CD8-positive, alpha-beta memory T cell (primary cell): ENCODE measurements at regions not wholly inside any gene's neighbourhood (a gene's known extent, or its start where the extent isn't known, plus 50 kb on each side); places are given as distances from the start of the nearest gene placed in this dataset.
A peak's percentile ranks its signal among the peaks of the same experiment; 100 is the strongest.

ENCODE experiments used
- CTCF ChIA-PET: fragments of 350-600 bp; sonication (Branson Sonifier 250); formaldehyde crosslinking; loops from one replicate; lab custom pipeline; 2021; ENCODE audit warnings: antibody characterized with exemption; lab: Charles Lee
- POLR2A ChIA-PET: fragments of 350-600 bp; sonication (Branson Sonifier 250); formaldehyde crosslinking; loops from one replicate; lab custom pipeline; 2021; ENCODE audit warnings: antibody characterized with exemption; lab: Charles Lee
- DNase-seq, 5 donors: peaks; one replicate each; pipeline versions ENCODE4 v3.0.0 to v3.0.0-alpha.2; 2020 to 2022; ENCODE audit warnings: mixed read lengths in 1 of 5
- H3K27ac ChIP-seq: one replicate; pipeline ENCODE4 v1.7.0; 2013; ENCODE audit warnings: low read depth, mild to moderate bottlenecking, low read length, moderate library complexity
- H3K27me3 ChIP-seq: 2 replicates; pipeline ENCODE4 v1.7.0; 2013; ENCODE audit warnings: low read length, mild to moderate bottlenecking; ENCODE audit not compliant: insufficient read depth, poor library complexity, severe bottlenecking
- H3K36me3 ChIP-seq: 2 replicates; pipeline ENCODE4 v1.7.0; 2013; ENCODE audit warnings: mild to moderate bottlenecking, low read length, moderate library complexity; ENCODE audit not compliant: insufficient read depth
- H3K4me1 ChIP-seq: 2 replicates; pipeline ENCODE4 v1.7.0; 2013; ENCODE audit warnings: mild to moderate bottlenecking, low read length, moderate library complexity; ENCODE audit not compliant: insufficient read depth
- H3K4me3 ChIP-seq: 2 replicates; pipeline ENCODE4 v1.7.0; 2013; ENCODE audit warnings: mild to moderate bottlenecking, low read length
- H3K9me3 ChIP-seq: 2 replicates; pipeline ENCODE4 v1.7.0; 2013; ENCODE audit warnings: mild to moderate bottlenecking, low read length
- H3K27ac Mint-ChIP-seq, 8 donors: one replicate each; pipeline ENCODE4 v1.8.0; 2020 to 2021; ENCODE audit warnings: mixed read lengths in 8 of 8, mild to moderate bottlenecking in 6 of 8, inconsistent platforms in 3 of 8, moderate library complexity in 3 of 8
- H3K27me3 Mint-ChIP-seq, 2 donors: one replicate each; pipeline ENCODE4 v1.8.0; 2020 to 2021; ENCODE audit warnings: mixed read lengths in 2 of 2, mild to moderate bottlenecking in 1 of 2, moderate library complexity in 1 of 2
- H3K36me3 Mint-ChIP-seq, 3 donors: one replicate each; pipeline ENCODE4 v1.8.0; 2020 to 2021; ENCODE audit warnings: mixed read lengths in 3 of 3, inconsistent platforms in 1 of 3, mild to moderate bottlenecking in 1 of 3
- H3K4me1 Mint-ChIP-seq, 3 donors: one replicate each; pipeline ENCODE4 v1.8.0; 2020 to 2021; ENCODE audit warnings: mixed read lengths in 3 of 3, inconsistent platforms in 1 of 3, mild to moderate bottlenecking in 1 of 3
- H3K4me3 Mint-ChIP-seq, 7 donors: one replicate each; pipeline ENCODE4 v1.8.0; 2020 to 2021; ENCODE audit warnings: mixed read lengths in 7 of 7, mild to moderate bottlenecking in 6 of 7, moderate library complexity in 4 of 7, inconsistent platforms in 2 of 7
- H3K9me3 Mint-ChIP-seq, 5 donors: one replicate each; pipeline ENCODE4 v1.8.0; 2020 to 2022; ENCODE audit warnings: mixed read lengths in 5 of 5, mild to moderate bottlenecking in 3 of 5, moderate library complexity in 2 of 5, inconsistent platforms in 1 of 5

- H3K9me3 ChIP-seq = no peaks in the 10 kb centered on the region
- H3K27ac ChIP-seq = no peak overlapping the region
- no peak overlapping the region for H3K4me3 ChIP-seq
- DNase-seq = no peak
- H3K4me1 ChIP-seq = no peaks in the 10 kb centered on the region
- Mint-ChIP-seq H3K27me3 (peaks cover 2 to 12% of the 10 kb centered on the region in 2 donors), H3K27ac (no peak overlapping the region), H3K9me3 (peaks cover 0 to 3% (median 0%) of the 10 kb centered on the region in 5 donors), H3K36me3 (no peaks in the 10 kb centered on the region), H3K4me3 (no peak overlapping the region), H3K4me1 (no peaks in the 10 kb centered on the region)
- H3K27me3 ChIP-seq = no peaks in the 10 kb centered on the region
- ChIA-PET CTCF (no interaction called here), POLR2A (no interaction called here)
- no peaks in the 10 kb centered on the region for H3K36me3 ChIP-seq
Observed at GRCh38 chr4:75370576-75370975, 143.6 kb downstream of the RCHY1 start.

- ChIA-PET CTCF (no interaction called here), POLR2A (no interaction called here)
- Histone ChIP-seq H3K27ac (no peak overlapping the region), H3K27me3 (no peaks in the 10 kb centered on the region), H3K9me3 (no peaks in the 10 kb centered on the region), H3K4me1 (no peaks in the 10 kb centered on the region), H3K36me3 (no peaks in the 10 kb centered on the region), H3K4me3 (no peak overlapping the region)
- DNase-seq = no peak
- H3K4me3 Mint-ChIP-seq = no peak overlapping the region
- H3K9me3 Mint-ChIP-seq = no peaks in the 10 kb centered on the region
- H3K27me3 Mint-ChIP-seq = peaks cover 0 to 3% of the 10 kb centered on the region in 2 donors
- H3K36me3 Mint-ChIP-seq = no peaks in the 10 kb centered on the region
- no peak overlapping the region for H3K27ac Mint-ChIP-seq
- H3K4me1 Mint-ChIP-seq = no peaks in the 10 kb centered on the region
Observed at GRCh38 chr4:75345423-75345822, 168.8 kb downstream of the RCHY1 start.

DNA sequence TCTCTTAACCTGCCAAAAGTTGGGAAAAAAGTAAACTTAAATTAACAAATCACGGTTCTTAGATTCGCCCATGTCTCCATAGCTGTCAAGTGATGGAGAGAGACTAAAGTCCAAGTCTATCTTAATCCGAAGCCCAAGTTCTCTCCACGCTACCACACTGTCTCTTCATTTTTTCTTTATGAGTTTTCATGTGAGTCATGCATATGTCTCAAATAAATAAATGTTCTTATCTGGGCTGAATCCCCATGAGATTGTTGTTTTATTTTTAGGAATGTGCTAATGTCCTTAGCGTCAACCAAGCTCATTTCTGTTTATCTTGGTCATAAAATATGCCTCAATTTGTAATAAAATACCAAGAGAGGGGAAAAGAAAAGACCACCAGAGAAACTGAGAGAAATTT, 169.3 kb downstream of the RCHY1 start:
- no peak overlapping the region for H3K27ac Mint-ChIP-seq
- H3K4me3 Mint-ChIP-seq = no peak overlapping the region
- H3K9me3 Mint-ChIP-seq = no peaks in the 10 kb centered on the region
- CTCF ChIA-PET = no interaction called here
- no peak for DNase-seq
- no peaks in the 10 kb centered on the region for H3K4me1 ChIP-seq
- peaks cover 0 to 3% of the 10 kb centered on the region in 2 donors for H3K27me3 Mint-ChIP-seq
- H3K36me3 Mint-ChIP-seq = no peaks in the 10 kb centered on the region
- no peaks in the 10 kb centered on the region for H3K36me3 ChIP-seq
- no peaks in the 10 kb centered on the region for H3K4me1 Mint-ChIP-seq
- no peaks in the 10 kb centered on the region for H3K9me3 ChIP-seq
- POLR2A ChIA-PET = no interaction called here
- no peak overlapping the region for H3K27ac ChIP-seq
- no peaks in the 10 kb centered on the region for H3K27me3 ChIP-seq
- no peak overlapping the region for H3K4me3 ChIP-seq

DNA sequence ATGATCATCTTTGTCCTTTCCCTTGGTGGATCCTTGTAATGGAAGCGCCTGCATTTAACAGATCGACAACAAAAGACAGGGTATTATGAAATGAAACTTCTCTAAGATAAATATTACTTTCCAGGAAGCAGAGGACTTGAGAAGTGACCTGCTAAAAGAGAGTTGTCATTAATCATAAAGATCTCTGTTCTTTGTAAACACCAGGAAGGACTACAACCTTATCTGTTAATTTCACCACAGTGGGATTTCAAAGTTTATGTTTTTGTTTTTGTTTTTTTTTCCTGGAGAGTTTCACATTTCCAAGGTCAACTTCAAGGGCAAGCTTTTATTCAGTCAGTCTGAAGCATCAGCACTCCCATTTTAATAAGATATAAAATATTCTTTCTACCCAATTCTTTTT, 170.9 kb downstream of the RCHY1 start:
- Mint-ChIP-seq H3K27me3 (peaks cover 0 to 3% of the 10 kb centered on the region in 2 donors), H3K9me3 (no peaks in the 10 kb centered on the region), H3K36me3 (no peaks in the 10 kb centered on the region), H3K27ac (no peak overlapping the region), H3K4me1 (no peaks in the 10 kb centered on the region), H3K4me3 (no peak overlapping the region)
- Histone ChIP-seq H3K9me3 (no peaks in the 10 kb centered on the region), H3K27ac (no peak overlapping the region), H3K36me3 (no peaks in the 10 kb centered on the region), H3K4me1 (no peaks in the 10 kb centered on the region), H3K4me3 (no peak overlapping the region), H3K27me3 (no peaks in the 10 kb centered on the region)
- ChIA-PET CTCF (no interaction called here), POLR2A (no interaction called here)
- DNase-seq = no peak

DNA sequence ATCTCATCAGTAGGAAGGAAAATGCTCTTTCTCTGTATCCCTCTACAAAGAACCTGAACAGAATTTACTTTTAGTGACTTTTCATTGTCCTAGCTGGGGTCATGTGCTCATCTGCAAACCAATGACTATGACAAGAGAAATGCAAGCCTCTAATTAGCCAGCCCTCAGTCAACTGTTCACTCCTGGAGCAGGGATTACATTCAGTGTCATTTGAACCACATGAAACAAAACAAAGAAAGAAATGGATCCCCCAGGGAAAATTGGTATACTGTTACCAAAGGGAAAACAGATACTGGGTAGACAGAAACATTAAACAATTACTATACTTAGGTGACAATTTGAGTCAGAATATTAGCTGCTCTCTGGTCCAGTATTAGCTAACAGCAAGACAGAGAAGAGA, 173.6 kb downstream of the RCHY1 start:
- Mint-ChIP-seq H3K9me3 (peaks cover 0 to 4% (median 3%) of the 10 kb centered on the region in 5 donors), H3K4me1 (no peaks in the 10 kb centered on the region), H3K27ac (no peak overlapping the region), H3K4me3 (no peak overlapping the region), H3K36me3 (no peaks in the 10 kb centered on the region), H3K27me3 (peaks cover 0 to 1% of the 10 kb centered on the region in 2 donors)
- DNase-seq = no peak
- POLR2A ChIA-PET = no interaction called here
- H3K27ac ChIP-seq = no peak overlapping the region
- CTCF ChIA-PET = no interaction called here
- no peaks in the 10 kb centered on the region for H3K36me3 ChIP-seq
- no peaks in the 10 kb centered on the region for H3K27me3 ChIP-seq
- no peaks in the 10 kb centered on the region for H3K9me3 ChIP-seq
- no peaks in the 10 kb centered on the region for H3K4me1 ChIP-seq
- H3K4me3 ChIP-seq = no peak overlapping the region

DNA sequence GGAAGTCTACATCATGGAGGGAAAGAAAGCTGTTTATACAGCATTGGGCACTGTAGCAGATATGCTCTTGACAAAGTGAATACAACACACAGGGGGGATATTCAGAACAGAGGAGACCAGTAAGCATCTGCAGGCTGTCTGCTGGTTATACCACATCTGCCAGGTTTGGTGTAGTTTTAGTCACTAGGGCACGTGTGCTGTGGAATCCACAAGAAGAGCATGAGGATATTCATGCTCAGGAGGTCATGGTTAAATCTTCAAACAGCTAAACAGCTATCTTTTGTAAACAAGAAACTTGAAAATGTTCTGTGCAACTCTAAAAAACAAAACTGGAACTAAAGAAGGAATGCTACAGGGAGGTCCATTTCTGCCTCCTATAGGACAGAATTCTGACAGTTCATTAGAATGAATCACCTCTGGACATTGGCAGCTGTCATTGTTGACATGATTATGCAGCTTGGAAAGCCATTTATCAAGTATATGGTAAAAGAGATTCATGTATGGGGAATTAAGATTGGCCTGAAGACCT, 175.8 kb downstream of the RCHY1 start:
- H3K9me3 ChIP-seq = no peaks in the 10 kb centered on the region
- DNase-seq = no peak
- no peak overlapping the region for H3K4me3 Mint-ChIP-seq
- no peak overlapping the region for H3K27ac Mint-ChIP-seq
- CTCF ChIA-PET = no interaction called here
- no peaks in the 10 kb centered on the region for H3K4me1 Mint-ChIP-seq
- no peaks in the 10 kb centered on the region for H3K27me3 ChIP-seq
- H3K27me3 Mint-ChIP-seq = no peaks in the 10 kb centered on the region
- peaks cover 0 to 14% (median 4%) of the 10 kb centered on the region in 5 donors for H3K9me3 Mint-ChIP-seq
- POLR2A ChIA-PET = no interaction called here
- no peaks in the 10 kb centered on the region for H3K36me3 ChIP-seq
- H3K36me3 Mint-ChIP-seq = no peaks in the 10 kb centered on the region
- H3K27ac ChIP-seq = no peak overlapping the region
- H3K4me3 ChIP-seq = no peak overlapping the region
- H3K4me1 ChIP-seq = no peaks in the 10 kb centered on the region

DNA sequence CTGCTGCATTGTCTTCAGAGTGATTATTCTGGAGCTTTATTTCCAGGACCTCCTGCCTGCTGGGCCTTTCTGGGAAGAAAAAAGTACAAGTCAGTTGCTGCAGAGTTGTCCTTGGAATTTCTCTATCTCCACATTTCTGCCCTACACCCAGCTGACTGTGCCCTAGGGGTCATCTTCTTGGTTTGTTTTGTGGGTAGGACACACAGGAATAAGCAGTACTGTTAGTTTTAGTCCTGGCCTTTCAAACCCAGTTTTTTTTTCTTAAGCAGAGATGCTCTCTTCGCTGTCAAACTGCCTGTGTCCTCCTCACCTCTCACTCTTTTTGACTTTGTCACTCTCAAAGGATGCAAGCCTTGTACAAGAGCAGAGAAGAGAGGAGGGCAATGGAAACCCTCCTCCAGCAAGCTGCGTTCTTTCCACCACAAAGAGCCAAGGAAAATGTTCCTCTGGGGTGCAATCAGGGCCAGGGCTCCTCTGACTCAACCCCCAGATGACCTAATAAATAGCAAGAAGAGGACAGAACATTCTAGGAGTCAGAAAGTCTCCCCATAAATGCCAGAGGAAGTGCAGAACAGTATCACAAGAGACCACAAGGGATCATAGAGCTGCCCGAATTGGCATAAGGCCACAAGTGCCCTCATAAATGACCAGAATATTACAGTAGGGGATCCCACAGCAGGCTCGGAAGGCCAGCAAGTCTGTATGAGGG, 186.2 kb downstream of the RCHY1 start:
- POLR2A ChIA-PET = no interaction called here
- H3K27me3 ChIP-seq = no peaks in the 10 kb centered on the region
- peaks cover 0 to 8% (median 2%) of the 10 kb centered on the region in 5 donors for H3K9me3 Mint-ChIP-seq

DNA sequence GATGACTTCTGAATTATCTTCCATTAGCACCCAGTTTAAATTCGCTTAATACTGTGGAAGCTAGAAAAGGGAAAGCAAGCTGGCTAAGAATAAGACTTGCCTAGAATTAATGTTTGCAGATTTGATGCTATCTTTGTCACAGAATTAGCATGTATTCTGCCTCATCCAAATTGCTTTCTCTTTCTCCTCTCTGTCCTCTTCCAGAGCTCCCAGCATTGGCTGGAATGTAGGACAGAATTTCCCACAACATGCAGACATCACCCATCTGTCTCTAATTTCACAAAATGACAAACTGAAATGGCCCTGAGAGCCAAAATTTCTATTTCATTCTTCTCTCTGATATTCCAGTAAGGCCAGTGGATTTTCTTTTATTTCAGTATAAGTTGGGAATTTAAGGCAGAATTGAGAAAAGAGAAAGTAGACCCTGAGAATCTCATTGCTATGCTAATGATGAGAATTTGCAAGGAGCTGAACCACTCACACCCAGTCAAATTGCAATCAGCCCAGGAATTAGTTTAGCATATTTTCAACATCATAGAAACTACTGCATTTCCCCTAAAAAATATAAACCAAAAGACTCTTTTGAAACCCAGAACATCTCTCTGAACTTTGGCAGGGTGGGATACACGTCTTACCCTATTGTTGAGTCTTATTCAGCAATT, 188.8 kb downstream of the RCHY1 start:
- Mint-ChIP-seq H3K36me3 (no peaks in the 10 kb centered on the region), H3K4me3 (no peak overlapping the region), H3K27me3 (peaks cover 0 to 3% of the 10 kb centered on the region in 2 donors), H3K4me1 (no peaks in the 10 kb centered on the region), H3K9me3 (peaks cover 0 to 2% (median 0%) of the 10 kb centered on the region in 5 donors), H3K27ac (no peak overlapping the region)
- no peaks in the 10 kb centered on the region for H3K36me3 ChIP-seq
- ChIA-PET POLR2A (no interaction called here), CTCF (no interaction called here)
- no peaks in the 10 kb centered on the region for H3K9me3 ChIP-seq
- H3K27me3 ChIP-seq = no peaks in the 10 kb centered on the region
- H3K4me1 ChIP-seq = no peaks in the 10 kb centered on the region
- no peak overlapping the region for H3K4me3 ChIP-seq
- no peak overlapping the region for H3K27ac ChIP-seq
- DNase-seq = no peak

More for the DNA sequence above, 186.2 kb downstream of the RCHY1 start:
- no peaks in the 10 kb centered on the region for H3K36me3 Mint-ChIP-seq
- H3K36me3 ChIP-seq = no peaks in the 10 kb centered on the region
- no peaks in the 10 kb centered on the region for H3K4me1 ChIP-seq
- H3K4me3 ChIP-seq = no peak overlapping the region
- H3K27ac ChIP-seq = no peak overlapping the region
- H3K4me1 Mint-ChIP-seq = no peaks in the 10 kb centered on the region
- no peaks in the 10 kb centered on the region for H3K27me3 Mint-ChIP-seq
- H3K9me3 ChIP-seq = no peaks in the 10 kb centered on the region
- no peak overlapping the region for H3K4me3 Mint-ChIP-seq
- no peak for DNase-seq
- peak overlapping the region in 2 of 8 donors; percentile 6 to 51 for H3K27ac Mint-ChIP-seq
- CTCF ChIA-PET = no interaction called here
